Esophagus squamous epithelium (tissue), 4 donors: ENCODE measurements at regions not wholly inside any gene's neighbourhood (a gene's known extent, or its start where the extent isn't known, plus 50 kb on each side); places are given as distances from the start of the nearest gene placed in this dataset.

Experiments
- CTCF ChIP-seq, 6 experiments: fragments of 450-650 bp in 4 of 6; fragments of 200-600 bp in 2 of 6; sonication (generic) in 2 of 6; IDR thresholded peaks; one replicate each; pipeline ENCODE4 v1.5.1; 2016 to 2019; ENCODE audit warnings: antibody characterized with exemption in 6 of 6, mild to moderate bottlenecking in 4 of 6, moderate library complexity in 4 of 6
- POLR2A ChIP-seq, 4 donors: fragments of 450-650 bp; IDR thresholded peaks; one replicate each; pipeline ENCODE4 v1.6.1; 2017; ENCODE audit warnings: antibody characterized with exemption in 4 of 4, mild to moderate bottlenecking in 4 of 4, moderate library complexity in 3 of 4

GRCh38 chr7:25059576-25059975 lies 65.5 kb downstream of the CYCS start:
- no peak for TF ChIP-seq CTCF (IDR thresholded peaks at IDR 0.05)
- no peak for TF ChIP-seq POLR2A (IDR thresholded peaks at IDR 0.05)
